ENCODE measurements at regions not wholly inside any gene's neighbourhood (a gene's known extent, or its start where the extent isn't known, plus 50 kb on each side); places are given as distances from the start of the nearest gene placed in this dataset.

GRCh38 chr2:122652670-122653069 lies 897.2 kb downstream of the TSN start:
- Histone ChIP-seq H3K9me3 (ENCODE audit: control insufficient read depth, insufficient read depth, low read length) (no peaks in the 10 kb centered on the region; the same call in 1 of the 2 replicates), H3K27ac (ENCODE audit: low read depth, low read length) (no peak overlapping the region), H3K79me2 (ENCODE audit: control insufficient read depth, low read length) (no peaks in the 10 kb centered on the region), H3F3A (ENCODE audit: control insufficient read depth, insufficient read depth) (no peaks in the 10 kb centered on the region), H3K4me1 (ENCODE audit: control insufficient read depth, low read length) (no peaks in the 10 kb centered on the region), H3K9me2 (replicated peaks; ENCODE audit: control insufficient read depth, low read length) (no peaks in the 10 kb centered on the region), H3K4me2 (ENCODE audit: low read length) (no peak overlapping the region), H3K27me3 (ENCODE audit: control insufficient read depth, low read length) (no peaks in the 10 kb centered on the region), H4K20me1 (ENCODE audit: control insufficient read depth, insufficient read depth, low read depth, low read length) (no peaks in the 10 kb centered on the region), H3K4me3 (ENCODE audit: low read length) (no peak overlapping the region), H3K36me3 (ENCODE audit: control insufficient read depth, low read length) (no peaks in the 10 kb centered on the region)
- no peak for TF ChIP-seq EZH2phosphoT487 (IDR thresholded peaks at IDR 0.05; ENCODE audit: borderline replicate concordance, low read length)
- TF ChIP-seq, protein P1, sequence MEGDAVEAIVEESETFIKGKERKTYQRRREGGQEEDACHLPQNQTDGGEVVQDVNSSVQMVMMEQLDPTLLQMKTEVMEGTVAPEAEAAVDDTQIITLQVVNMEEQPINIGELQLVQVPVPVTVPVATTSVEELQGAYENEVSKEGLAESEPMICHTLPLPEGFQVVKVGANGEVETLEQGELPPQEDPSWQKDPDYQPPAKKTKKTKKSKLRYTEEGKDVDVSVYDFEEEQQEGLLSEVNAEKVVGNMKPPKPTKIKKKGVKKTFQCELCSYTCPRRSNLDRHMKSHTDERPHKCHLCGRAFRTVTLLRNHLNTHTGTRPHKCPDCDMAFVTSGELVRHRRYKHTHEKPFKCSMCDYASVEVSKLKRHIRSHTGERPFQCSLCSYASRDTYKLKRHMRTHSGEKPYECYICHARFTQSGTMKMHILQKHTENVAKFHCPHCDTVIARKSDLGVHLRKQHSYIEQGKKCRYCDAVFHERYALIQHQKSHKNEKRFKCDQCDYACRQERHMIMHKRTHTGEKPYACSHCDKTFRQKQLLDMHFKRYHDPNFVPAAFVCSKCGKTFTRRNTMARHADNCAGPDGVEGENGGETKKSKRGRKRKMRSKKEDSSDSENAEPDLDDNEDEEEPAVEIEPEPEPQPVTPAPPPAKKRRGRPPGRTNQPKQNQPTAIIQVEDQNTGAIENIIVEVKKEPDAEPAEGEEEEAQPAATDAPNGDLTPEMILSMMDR (IDR thresholded peaks at IDR 0.05; ENCODE audit: low read depth, low read length, poor library complexity, severe bottlenecking) = no peak

DNA sequence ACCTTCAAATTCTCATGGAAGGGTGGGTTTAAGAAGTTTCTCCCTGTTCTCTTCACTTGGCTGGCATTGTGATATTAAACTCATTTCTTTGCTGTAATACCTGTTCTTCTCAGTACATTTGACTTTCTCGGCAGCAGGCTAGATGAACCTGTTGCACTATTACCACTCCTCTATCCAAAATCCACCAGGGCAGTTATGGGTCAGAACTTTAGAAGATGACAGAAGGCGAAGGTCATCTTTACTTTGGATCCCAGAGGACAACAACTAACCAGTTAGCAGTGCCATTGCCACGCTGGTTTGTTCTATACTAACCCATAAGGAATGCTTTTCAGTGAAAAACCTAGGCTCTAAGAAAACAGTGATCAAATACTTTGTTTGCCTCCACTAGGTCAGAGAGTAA lies 901.0 kb downstream of the TSN start:
- H3K27me3 ChIP-seq (ENCODE audit: control insufficient read depth, low read length) = no peaks in the 10 kb centered on the region
- no peaks in the 10 kb centered on the region for H3K9me2 ChIP-seq (replicated peaks; ENCODE audit: control insufficient read depth, low read length)
- H3K79me2 ChIP-seq (ENCODE audit: control insufficient read depth, low read length) = no peaks in the 10 kb centered on the region
- no peaks in the 10 kb centered on the region for H3F3A ChIP-seq (ENCODE audit: control insufficient read depth, insufficient read depth)
- H4K20me1 ChIP-seq (ENCODE audit: control insufficient read depth, insufficient read depth, low read depth, low read length) = no peaks in the 10 kb centered on the region
- no peaks in the 10 kb centered on the region for H3K4me1 ChIP-seq (ENCODE audit: control insufficient read depth, low read length)
- TF ChIP-seq EZH2phosphoT487 (IDR thresholded peaks at IDR 0.05; ENCODE audit: borderline replicate concordance, low read length) = no peak
- TF ChIP-seq, protein P1 (IDR thresholded peaks at IDR 0.05; ENCODE audit: low read depth, low read length, poor library complexity, severe bottlenecking) = no peak
- no peaks in the 10 kb centered on the region for H3K36me3 ChIP-seq (ENCODE audit: control insufficient read depth, low read length)
- H3K4me3 ChIP-seq (ENCODE audit: low read length) = no peak overlapping the region
- H3K27ac ChIP-seq (ENCODE audit: low read depth, low read length) = no peak overlapping the region
- no peak overlapping the region for H3K4me2 ChIP-seq (ENCODE audit: low read length)
- H3K9me3 ChIP-seq (ENCODE audit: control insufficient read depth, insufficient read depth, low read length) = no peaks in the 10 kb centered on the region; the same call in 1 of the 2 replicates

DNA sequence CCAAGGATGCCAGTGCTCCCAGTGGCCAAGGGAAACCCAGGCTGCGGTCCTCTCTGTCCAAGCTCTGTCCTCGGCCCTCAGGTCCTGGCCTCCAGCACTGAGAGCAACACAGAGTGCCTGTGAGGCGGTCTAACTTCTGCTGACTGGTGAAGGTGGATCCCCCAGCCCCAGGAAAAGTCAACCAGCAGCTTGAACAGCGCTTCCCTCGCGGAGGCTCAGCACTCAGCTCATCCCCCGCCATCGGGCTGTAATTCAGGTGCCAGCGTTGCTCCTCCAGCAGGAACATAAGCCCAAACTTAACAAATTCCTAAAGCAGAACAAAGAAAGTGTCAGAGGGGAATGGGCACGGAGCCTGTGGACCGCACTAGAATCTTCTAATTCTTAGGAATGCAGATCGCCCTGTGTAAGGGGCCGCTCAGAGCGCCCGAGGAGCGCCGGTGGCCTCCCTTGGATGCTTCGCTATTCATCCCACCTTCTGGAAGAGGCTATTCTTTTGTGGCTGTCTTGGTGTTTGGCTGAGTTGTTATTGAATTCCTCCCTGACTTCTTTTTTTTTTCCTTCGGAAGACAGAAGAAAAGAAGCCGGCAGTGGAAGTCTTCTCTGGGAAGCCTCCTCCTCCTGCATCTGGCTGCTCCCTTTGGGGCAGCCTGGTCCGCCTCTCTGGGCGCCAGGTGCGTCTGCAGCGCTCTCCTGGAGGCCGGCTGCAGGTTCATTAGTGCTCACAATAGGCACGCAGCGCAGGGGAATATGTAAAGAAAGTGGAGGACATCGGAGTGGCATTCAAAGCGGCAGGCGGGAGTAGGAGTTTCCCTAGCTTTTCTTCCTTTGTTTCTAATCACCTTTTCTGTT lies 905.6 kb downstream of the TSN start:
- Histone ChIP-seq H3K4me1 (ENCODE audit: control insufficient read depth, low read length) (no peaks in the 10 kb centered on the region), H3K9me2 (replicated peaks; ENCODE audit: control insufficient read depth, low read length) (no peaks in the 10 kb centered on the region), H3K4me2 (ENCODE audit: low read length) (no peak overlapping the region), H3K9me3 (ENCODE audit: control insufficient read depth, insufficient read depth, low read length) (no peaks in the 10 kb centered on the region; the same call in 1 of the 2 replicates), H3K79me2 (ENCODE audit: control insufficient read depth, low read length) (no peaks in the 10 kb centered on the region), H3K27me3 (ENCODE audit: control insufficient read depth, low read length) (no peaks in the 10 kb centered on the region), H3K27ac (ENCODE audit: low read depth, low read length) (no peak overlapping the region), H4K20me1 (ENCODE audit: control insufficient read depth, insufficient read depth, low read depth, low read length) (no peaks in the 10 kb centered on the region), H3K4me3 (ENCODE audit: low read length) (no peak overlapping the region), H3F3A (ENCODE audit: control insufficient read depth, insufficient read depth) (no peaks in the 10 kb centered on the region), H3K36me3 (ENCODE audit: control insufficient read depth, low read length) (no peaks in the 10 kb centered on the region)
- TF ChIP-seq, protein P1 (IDR thresholded peaks at IDR 0.05; ENCODE audit: low read depth, low read length, poor library complexity, severe bottlenecking) = no peak
- no peak for TF ChIP-seq EZH2phosphoT487 (IDR thresholded peaks at IDR 0.05; ENCODE audit: borderline replicate concordance, low read length)
